Panc1 (cell line): ENCODE measurements at regions not wholly inside any gene's neighbourhood (a gene's known extent, or its start where the extent isn't known, plus 50 kb on each side); places are given as distances from the start of the nearest gene placed in this dataset.

Source experiments
- ATAC-seq: fragments of 200-7000 bp; cut with Tn5 transposase; 2 replicates; pipeline ENCODE4 v1.9.1; 2020; ENCODE audit warnings: mild to moderate bottlenecking, moderate library complexity
- BruUV-seq: library from RNA; stranded (reverse); fragments of 400-500 nt; replicated peaks from 2 replicates; lab custom pipeline; 2021; lab: Mats Ljungman, UMichigan
- CTCF ChIA-PET: fragments of 300-600 bp; sonication (Branson Sonifier 250); formaldehyde crosslinking; loops from one replicate; lab custom pipeline; 2022; ENCODE audit warnings: antibody characterized with exemption; lab: Charles Lee
- POLR2A ChIA-PET: fragments of 300-600 bp; sonication (Branson Sonifier 250); formaldehyde crosslinking; loops from one replicate; lab custom pipeline; 2022; ENCODE audit warnings: antibody characterized with exemption; lab: Charles Lee
- DNase-seq: peaks from one replicate; pipeline ENCODE4 v3.0.0-alpha.2; 2010; ENCODE audit warnings: low read depth, low spot score
- H3K27ac ChIP-seq: 2 replicates; pipeline ENCODE4 v1.5.1; 2011; ENCODE audit warnings: mild to moderate bottlenecking, low read length, inconsistent platforms
- H3K27me3 ChIP-seq: fragments of 200-500 bp; sonication (Bioruptor generic); 2 replicates; pipeline ENCODE4 v1.6.0; 2014; ENCODE audit warnings: low read length, inconsistent platforms; ENCODE audit not compliant: control insufficient read depth, insufficient read depth
- H3K36me3 ChIP-seq: fragments of 200-500 bp; sonication (Bioruptor generic); 2 replicates; pipeline ENCODE4 v1.5.1; 2014; ENCODE audit warnings: inconsistent platforms, mild to moderate bottlenecking, low read length, moderate library complexity; ENCODE audit not compliant: control insufficient read depth, insufficient read depth
- H3K4me1 ChIP-seq: 2 replicates; pipeline ENCODE4 v1.5.1; 2011; ENCODE audit warnings: inconsistent platforms, mild to moderate bottlenecking, low read length, moderate library complexity; ENCODE audit not compliant: control insufficient read depth, insufficient read depth
- H3K4me3 ChIP-seq, 2 experiments: 2 replicates each; pipeline ENCODE4 v1.5.1; 2011 to 2012; ENCODE audit warnings: low read depth in 2 of 2, low read length in 2 of 2, mild to moderate bottlenecking in 2 of 2, inconsistent platforms in 1 of 2, moderate library complexity in 1 of 2
- H3K9me3 ChIP-seq: fragments of 200-500 bp; sonication (Bioruptor generic); 2 replicates; pipeline ENCODE4 v1.5.1; 2014; ENCODE audit warnings: low read depth, mild to moderate bottlenecking, inconsistent platforms, low read length, moderate library complexity; ENCODE audit not compliant: control insufficient read depth, insufficient read depth
- CTCF ChIP-seq: fragments of 450-650 bp; IDR thresholded peaks from 2 replicates; pipeline ENCODE4 v1.5.1; 2017; ENCODE audit warnings: mild to moderate bottlenecking
- POLR2AphosphoS5 ChIP-seq: IDR thresholded peaks from 2 replicates; pipeline ENCODE4 v1.6.1; 2012; ENCODE audit warnings: mild to moderate bottlenecking, low read depth, low read length, moderate library complexity
- REST ChIP-seq, 2 experiments: IDR thresholded peaks; 2 replicates each; pipeline ENCODE4 v1.6.1; 2011 to 2012; ENCODE audit warnings: low read depth in 2 of 2, control low read depth in 1 of 2, low read length in 1 of 2, mild to moderate bottlenecking in 1 of 2, moderate library complexity in 1 of 2; ENCODE audit not compliant: insufficient read depth in 1 of 2
- SIN3A ChIP-seq: IDR thresholded peaks from 2 replicates; pipeline ENCODE4 v1.6.1; 2012; ENCODE audit warnings: low read depth, mild to moderate bottlenecking, low read length, moderate library complexity, borderline replicate concordance; ENCODE audit not compliant: insufficient read depth
- TCF7L2 ChIP-seq: IDR thresholded peaks from 2 replicates; pipeline ENCODE4 v1.6.1; 2011; ENCODE audit warnings: mild to moderate bottlenecking, low read depth, low read length, inconsistent platforms
- in situ Hi-C: cut with HindIII; loops from 2 replicates; pipeline ENCODE4 v1.10.0; 2016; ENCODE audit warnings: low sequenced_read_pairs, low pct_unique_long_range_greater_than_20kb
- intact Hi-C: fragments of 100-400 bp; cut with micrococcal nuclease; formaldehyde crosslinking; loops from one replicate; pipeline ENCODE4 v1.10.0; 2022; ENCODE audit not compliant: unreplicated experiment

- Histone ChIP-seq H3K4me1 (no peaks in the 10 kb centered on the region), H3K27me3 (no peaks in the 10 kb centered on the region), H3K27ac (no peak overlapping the region), H3K9me3 (no peaks in the 10 kb centered on the region), H3K36me3 (no peaks in the 10 kb centered on the region), H3K4me3 (no peak overlapping the region)
- no TSS peak for BruUV-seq
- DNase-seq (no peak), ATAC-seq (no peak)
- intact Hi-C loops (no loop called here), in situ Hi-C loops (no loop called here)
- CTCF ChIA-PET, result no interaction called here
- TF ChIP-seq SIN3A (no peak), POLR2AphosphoS5 (no peak), REST (IDR thresholded peaks at IDR 0.05; ENCODE audit: insufficient read depth in 1 of 2, low read depth in 2 of 2, low read length in 1 of 2) (no peak), TCF7L2 (no peak), CTCF (no peak)
- POLR2A ChIA-PET, result no interaction called here
Observed at GRCh38 chr14:53346988-53347387, 193.9 kb upstream of the DDHD1 start.

- Histone ChIP-seq H3K4me1 (no peaks in the 10 kb centered on the region), H3K36me3 (no peaks in the 10 kb centered on the region), H3K27me3 (no peaks in the 10 kb centered on the region), H3K27ac (no peak overlapping the region), H3K9me3 (no peaks in the 10 kb centered on the region), H3K4me3 (no peak overlapping the region)
- in situ Hi-C loops (no loop called here), intact Hi-C loops (no loop called here)
- TF ChIP-seq REST (IDR thresholded peaks at IDR 0.05; ENCODE audit: insufficient read depth in 1 of 2, low read depth in 2 of 2, low read length in 1 of 2) (no peak), SIN3A (no peak), CTCF (no peak)
- no peak for DNase-seq
- no TSS peak for BruUV-seq
- ChIA-PET CTCF (no interaction called here), POLR2A (no interaction called here)
- ATAC-seq, result no peak
Observed at GRCh38 chr14:53341324-53341723, 188.2 kb upstream of the DDHD1 start.
